Stimulated activated CD8-positive, alpha-beta memory T cell treated with anti-CD3 and anti-CD28 coated beads, Interleukin-4, amount 100 ng/mL, for 48 hours (primary cell): ENCODE measurements at regions not wholly inside any gene's neighbourhood (a gene's known extent, or its start where the extent isn't known, plus 50 kb on each side); places are given as distances from the start of the nearest gene placed in this dataset.

Source experiments
- DNase-seq: peaks from one replicate; pipeline ENCODE4 v3.0.0-alpha.2; 2020

DNA sequence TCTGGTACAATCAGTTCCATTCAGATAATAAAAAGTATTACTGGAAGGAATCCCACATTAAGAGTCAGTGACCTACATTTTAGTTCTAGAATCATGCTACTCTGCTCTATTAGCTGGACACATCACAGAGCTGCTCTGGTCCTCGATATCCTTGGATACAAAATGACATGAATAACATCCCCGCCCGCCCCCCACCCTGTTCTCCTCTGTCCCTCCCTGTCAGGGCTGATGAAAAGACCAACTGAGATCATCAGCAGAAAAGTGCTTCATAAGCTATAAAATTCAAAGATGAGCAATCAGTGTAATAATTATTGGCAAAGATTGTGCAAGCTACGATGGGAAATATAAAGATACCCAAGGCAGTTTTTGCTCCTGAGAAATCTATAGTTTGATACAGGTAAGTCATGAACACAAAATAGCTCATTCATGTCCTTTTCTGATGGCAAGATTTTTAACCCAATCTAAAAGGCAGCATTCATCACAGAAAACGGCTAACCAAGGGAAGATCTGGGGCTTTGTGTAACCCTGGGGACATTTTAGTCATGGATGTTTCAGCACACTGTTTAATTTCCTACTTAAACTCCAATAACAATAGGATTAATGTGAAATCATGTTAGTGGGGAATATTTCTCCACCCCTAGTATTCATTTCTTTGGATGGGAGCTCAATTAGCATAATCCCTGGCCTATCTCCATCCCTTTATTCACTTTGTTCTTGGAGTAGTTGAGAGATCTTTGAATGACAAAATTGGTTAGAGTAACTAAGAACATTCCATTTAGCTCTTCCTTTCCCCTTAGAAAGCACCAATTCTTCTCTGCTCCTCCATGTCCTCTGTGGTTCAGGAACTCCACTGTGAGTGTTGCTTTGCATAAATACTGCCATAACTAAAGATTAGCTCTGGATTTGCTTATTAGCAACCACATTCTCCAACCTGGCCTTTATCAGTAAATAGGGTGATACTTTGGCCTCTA is 459.4 kb upstream of the GRIA1 start:
- no peak for DNase-seq

DNA sequence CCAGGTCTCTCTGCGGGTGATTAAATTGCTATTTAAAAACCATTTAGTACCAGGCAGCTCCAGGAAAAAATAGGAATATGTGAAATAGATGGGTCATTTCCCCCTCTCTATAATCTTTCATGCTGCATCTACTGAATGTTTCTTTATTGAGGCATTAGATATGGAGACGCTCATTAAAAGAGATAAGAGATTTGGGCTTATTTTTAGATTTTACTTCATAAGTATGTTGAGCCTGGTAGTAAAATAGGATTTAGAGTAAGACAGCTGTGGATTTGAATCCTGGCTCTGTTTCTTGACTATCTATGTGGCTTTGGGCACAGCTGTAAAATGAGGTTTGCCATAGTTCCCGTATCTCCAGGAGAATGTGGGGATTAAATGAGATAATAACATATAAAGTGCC is 451.0 kb upstream of the GRIA1 start:
- DNase-seq = no peak

DNA sequence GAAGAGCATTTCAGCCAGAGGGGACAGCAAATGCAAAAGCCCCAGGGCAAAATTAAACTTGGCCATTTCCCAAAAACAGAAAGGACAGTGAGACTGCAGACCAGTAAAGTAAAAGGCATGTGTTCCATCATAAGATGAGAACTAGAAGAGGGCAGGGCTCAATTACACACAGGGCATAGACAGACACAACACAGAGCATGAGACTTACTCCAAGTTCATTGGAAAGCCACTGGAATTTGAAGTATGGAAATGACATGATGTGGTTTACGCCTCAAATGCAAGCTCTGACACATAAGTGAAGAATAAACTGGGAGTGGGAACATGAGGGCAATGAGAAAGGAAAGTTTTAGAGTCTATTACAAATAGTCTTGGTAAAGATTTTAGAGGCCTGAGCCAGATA is 446.6 kb upstream of the GRIA1 start:
- no peak for DNase-seq

DNA sequence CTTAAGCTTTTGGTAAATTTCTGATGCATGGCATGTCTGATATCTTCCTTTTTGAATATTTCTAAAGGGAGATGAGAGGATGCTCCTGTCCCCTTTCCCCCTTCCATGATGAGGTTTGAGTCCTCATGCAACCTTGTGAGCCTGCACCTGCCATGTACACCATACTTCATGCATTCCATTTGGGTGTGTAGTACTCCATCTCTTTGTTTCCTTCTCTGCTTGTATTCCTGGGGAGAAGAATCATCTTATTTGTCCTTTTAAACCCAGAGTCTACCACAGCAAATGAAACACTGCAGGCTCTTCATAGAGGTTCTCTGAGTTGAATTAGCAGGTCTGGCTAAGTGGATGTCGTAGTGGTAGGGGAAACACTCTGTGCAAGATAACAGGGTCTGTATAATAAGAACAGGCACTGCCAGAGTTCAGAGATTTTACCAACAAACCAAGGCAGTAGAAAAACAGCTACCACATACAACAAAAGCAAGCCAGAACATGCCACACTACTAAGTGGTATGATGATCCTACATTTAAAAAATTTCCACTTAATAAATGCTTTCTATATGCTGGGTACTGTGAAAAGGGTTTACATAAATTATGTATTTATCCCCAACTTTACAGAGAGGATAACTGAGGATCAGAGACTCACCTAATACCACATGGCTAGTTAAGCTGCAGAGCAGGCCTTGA is 439.8 kb upstream of the GRIA1 start:
- DNase-seq = no peak

DNA sequence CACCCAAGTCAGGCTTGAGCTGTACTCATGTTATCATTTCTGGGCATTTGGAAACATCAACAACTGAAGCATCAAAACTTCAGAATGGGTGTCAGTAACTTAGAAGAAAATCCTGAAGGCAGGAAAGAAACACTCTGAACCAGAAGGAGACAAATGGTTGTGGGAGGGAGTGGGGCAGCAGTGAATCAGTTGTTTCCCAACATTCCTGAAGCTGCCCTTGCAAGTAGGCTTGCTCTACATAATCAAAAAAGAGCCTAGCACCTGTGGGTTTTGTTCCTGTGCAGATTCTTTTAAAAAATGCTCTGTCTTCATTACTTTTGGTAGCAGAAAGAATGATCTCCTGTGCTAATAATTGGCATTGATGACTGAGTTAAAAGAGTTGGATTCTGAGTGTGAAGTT is 424.2 kb upstream of the GRIA1 start:
- no peak for DNase-seq

DNA sequence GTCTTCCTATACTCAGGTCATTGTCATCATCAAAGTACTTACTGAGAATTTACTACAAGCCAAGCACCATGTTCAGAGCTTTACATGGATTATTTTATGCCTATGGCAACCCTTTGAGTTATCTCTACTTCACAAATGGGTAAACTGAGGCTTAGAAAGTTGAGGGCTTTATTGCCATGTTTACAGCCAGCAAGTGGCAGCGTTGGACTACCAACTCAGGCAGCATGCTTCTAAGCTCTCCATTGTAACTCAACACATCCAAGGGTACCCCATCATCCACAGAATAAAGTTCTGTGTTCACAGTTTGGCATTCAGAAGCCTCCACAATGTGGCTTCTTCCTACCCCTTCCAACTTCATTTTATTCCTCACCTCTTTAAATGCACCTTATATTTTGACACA is 422.6 kb upstream of the GRIA1 start:
- DNase-seq = no peak

DNA sequence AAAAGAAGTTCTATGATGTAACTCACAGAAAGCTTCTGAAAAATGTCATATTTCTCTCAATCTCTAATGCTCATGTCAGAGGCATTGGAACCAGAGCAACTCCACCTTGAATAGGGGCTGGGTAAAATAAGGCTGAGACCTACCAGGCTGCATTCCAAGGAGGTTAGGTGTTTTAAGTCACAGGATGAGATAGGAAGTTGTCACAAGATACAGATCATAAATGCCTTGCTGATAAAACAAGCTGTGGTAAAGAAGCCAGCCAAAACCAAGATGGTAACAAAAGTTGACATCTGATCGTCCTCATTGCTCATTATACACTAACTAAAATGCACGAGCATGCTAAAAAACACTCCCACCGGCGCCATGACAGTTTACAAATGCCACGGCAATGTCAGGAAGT is 411.1 kb upstream of the GRIA1 start:
- no peak for DNase-seq

DNA sequence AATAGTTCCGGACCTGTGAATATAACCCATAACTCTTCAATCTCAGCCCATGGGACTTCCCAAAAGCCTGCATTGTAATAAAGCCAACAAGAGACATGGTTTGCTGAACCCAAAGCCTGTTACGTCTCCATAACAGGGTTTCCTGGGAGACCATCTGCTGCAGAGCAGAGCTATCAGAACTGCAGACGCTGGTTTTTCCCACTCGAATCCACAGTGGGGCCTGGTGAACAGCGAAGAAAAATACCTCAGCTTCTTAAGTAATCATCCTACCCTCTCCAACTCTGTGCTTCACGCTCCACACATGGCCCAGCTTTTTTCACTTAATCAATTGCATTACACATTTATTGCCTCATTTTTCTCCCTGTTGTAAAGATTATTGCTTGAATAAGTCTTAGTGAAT is 409.5 kb upstream of the GRIA1 start:
- DNase-seq = no peak

DNA sequence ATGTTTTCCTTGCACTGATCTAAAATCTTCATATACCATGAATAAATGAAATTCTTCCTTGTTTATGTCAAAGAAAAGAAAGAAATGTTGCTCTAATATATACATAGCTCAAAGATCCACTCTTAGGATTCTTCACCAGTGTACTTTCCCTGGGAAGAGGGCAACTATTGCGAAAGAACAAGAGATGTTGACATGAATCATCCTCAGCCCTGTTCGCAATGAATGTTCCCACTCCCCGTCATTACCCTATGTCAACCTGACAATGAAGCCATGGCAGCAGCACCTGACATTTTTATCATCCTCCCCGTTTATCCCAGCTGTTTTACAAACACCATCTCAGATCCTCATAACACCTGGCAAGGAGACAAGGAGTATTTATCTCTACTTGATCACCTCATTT is 409.1 kb upstream of the GRIA1 start:
- DNase-seq = no peak

DNA sequence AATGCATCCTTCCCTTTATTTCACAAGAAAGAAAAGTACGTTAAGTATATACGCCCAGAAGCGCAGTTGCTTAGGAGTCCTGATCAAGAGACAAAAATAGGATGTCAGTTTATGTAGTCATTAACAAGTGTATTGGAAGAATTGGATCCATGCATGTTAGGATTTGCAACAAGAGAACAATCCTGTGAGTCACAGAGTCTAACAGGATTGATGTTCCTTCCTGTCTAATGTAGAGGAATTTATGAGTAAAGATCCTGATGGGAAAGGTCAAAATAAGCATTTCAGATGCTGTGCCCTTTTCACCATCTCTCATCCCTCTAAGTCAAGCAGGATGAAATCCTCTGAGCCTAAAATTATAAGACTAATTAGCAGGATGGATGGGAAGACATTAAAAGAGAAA is 406.0 kb upstream of the GRIA1 start:
- DNase-seq = no peak

DNA sequence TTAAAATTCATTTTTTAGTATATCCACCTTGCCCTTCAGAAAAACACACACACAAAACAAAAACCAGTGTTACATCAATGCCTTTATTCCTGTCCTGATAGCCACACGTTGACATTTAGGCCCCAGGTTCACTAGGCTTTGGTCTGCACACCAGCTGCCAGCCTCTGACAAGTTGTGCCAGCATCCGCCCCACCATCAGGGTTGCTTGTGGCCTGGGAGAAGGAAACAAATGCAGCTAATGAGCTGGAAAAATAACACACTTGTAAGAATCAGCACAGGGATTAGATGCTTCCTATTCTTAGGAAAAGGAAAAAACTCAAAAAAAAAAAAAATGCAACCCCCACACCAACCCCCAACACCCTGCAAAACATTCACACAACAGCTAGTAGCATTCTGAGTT is 404.0 kb upstream of the GRIA1 start:
- DNase-seq = no peak

DNA sequence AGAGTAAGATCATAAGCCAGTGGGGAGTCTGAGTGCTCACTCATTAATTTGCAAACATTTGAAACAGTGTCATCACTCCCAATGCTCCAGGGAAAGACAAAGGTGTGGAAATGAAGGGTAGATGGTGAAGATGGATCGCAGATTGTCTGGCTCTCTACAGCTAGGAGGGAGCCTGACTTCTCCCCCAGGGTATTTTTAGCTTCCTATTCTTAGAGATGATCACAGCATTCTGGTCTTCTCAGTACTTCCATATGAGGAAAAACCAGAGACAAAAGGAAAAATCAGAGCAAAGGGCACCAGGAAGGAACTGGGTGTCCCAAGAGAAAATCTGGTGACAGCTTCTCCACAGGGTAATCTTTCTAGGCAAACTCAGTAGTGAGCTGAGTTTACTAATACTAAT is 401.9 kb upstream of the GRIA1 start:
- DNase-seq = no peak

DNA sequence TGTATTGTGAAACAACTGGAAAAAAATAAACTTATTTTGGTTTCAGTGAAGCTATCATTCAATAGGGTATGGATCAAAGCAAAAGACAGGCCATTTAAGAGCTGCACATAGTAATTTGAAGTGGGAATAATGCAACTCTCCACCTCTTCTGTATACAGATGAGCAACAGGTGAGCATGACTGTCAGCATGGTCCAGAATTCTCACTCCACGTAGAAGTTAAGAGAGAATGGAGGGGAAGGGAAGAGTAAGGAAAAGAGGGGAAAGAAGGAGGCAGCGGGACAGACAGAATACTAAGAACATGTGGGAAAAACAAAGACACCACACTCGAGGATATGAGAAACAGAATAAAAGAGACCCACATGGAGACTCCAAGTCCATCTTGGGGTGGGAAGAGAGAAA is 396.1 kb upstream of the GRIA1 start:
- no peak for DNase-seq

DNA sequence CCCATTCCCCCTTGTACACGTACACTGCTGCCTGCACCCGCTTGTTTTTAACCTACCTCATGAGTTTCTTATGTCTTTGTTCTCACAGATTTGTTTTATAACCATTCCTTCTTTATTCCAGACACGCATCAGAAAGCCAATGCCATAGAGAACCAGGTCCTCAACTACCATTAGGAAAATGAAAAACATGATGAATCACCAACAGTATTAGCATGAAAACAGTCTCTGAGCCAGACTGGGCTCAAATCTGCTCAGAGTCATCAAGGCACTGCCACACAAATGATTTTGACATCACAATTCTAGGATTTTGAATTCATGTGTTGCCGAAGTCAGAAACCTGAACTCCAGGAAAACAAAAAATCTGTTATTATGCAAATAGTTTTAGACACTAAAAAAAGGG is 394.1 kb upstream of the GRIA1 start:
- no peak for DNase-seq

DNA sequence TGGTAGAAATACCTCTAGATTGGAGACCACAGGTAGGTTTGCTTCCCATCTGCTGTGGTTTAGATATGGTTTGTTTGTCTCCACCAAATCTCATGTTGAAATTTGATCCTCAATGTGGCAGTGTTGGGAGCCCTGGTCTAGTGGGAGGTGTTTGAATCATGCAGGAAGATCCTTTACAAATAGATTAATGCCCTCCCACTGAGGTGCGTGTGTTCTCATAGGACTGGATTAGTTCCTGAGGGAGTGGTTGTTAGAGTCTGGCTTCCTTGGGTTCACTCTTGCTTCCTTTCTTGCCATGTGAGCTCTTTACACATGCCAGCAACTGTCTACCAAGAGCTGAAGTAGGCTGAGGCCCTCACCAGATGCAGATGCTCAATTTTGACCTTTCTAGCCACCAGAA is 391.1 kb upstream of the GRIA1 start:
- DNase-seq = no peak

DNA sequence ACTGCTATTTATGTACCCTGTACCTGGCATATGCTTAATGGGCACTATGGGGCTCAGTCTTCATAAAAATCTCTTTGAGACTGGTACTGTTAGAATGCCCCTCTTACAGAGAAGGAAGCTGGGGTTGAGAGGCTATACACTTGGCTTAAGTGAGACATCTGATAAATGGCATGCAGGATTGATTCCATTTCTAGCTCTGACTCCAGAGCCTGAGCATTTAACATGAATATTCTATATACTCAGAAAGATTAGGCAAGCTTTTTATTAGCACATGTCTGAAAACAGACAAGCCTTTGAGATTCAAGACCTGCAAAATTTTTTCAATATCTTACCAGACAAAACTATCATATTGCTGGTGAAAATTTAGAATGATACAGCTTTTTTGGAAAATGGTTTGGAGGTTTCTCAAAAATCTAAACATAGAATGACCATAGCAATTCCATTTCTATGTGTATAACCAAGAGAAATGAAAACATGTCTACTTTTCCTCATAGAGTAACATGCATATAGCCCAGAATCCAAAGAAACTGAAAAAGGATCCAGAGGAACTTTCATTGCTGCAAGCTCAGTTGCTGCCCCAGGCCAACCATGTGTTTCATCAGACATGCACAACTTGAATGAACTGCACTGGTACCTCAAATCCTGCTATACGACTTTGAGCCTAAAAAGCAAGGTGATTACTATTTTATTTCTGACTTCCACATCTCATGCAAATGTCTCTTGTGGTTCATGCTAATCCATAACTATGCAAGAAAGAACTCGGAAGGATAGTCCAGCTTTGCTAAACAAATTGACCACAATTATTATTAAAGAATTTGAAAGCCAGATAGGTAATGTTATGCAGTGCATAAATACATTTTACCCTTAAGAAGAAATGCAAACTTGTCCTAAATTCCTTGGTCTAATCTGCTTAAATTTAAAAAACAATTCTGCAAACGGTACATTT is 389.0 kb upstream of the GRIA1 start:
- no peak for DNase-seq

DNA sequence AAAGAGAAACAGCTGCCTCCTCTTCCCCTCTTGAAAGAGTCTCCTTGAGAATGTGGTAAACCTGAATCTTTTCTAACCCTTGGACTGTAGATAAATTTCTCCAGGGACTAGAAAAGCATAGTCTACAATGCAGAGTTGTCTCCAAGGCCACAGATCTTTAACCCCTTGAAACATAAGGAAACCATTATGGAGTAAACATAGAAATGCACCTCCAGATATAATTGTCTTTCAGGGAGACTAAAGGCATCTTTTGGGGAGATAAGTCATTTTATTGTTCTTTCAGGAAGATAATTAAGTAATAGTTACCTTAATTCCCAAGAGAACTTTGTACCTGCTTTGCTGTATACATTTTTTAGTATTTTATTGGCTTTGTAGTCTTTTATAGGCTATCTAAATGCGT is 373.6 kb upstream of the GRIA1 start:
- DNase-seq = no peak

DNA sequence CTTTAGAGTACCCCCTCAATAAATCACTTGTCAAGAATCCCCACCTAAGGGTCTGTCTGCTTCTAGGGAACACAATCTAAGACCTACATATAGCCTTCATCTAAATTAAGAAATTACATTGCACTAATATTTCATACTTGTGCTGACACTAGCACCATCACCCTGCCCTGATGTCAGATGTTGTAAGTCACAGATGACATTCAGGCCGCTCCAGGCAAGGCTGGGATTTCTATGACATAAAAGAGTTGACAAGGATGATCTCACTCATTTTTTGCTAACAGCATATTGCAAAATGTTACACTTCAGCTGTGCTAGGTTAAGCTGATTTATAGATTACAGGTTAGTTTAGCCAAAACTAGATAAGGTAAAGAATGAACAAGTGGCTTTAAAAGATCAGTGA is 372.5 kb upstream of the GRIA1 start:
- DNase-seq = no peak

DNA sequence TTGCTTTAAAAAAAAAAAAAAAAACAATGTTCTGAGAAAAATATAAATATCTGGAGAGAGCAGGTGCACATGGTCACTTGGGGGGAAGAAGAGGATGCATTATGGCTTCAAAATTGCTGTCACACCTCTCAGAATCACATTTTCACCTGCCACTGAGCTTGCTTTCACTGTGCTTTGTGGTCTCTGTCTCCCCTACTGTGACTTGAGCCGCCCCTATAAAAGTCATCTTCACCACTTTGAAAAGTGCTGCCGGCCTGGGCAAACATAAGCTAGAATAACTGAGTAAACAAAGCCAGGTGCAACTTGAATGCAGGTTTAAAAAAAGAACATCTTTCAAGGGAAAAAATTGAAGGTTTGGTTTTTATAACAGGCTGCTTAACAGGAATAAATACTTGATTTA is 368.1 kb upstream of the GRIA1 start:
- DNase-seq = no peak

DNA sequence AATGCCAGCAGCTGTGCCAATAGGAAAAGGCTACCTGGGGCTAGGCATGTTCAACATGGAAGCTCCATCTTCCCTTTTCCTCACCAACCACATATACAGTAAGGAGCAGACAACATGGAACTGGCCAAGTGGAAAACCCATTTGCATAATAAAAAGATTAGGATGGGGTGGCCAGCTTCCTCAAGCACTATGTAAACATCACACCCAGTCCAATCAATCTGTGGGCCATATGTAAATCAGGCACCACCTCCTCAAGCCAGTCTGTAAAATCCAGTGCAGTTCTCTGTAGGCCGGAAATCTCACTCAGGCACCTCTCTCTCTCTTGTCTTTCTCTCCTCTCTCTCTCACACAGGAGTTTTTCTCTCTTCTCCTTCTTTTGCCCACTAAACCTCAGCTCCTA is 360.2 kb upstream of the GRIA1 start:
- DNase-seq = no peak

DNA sequence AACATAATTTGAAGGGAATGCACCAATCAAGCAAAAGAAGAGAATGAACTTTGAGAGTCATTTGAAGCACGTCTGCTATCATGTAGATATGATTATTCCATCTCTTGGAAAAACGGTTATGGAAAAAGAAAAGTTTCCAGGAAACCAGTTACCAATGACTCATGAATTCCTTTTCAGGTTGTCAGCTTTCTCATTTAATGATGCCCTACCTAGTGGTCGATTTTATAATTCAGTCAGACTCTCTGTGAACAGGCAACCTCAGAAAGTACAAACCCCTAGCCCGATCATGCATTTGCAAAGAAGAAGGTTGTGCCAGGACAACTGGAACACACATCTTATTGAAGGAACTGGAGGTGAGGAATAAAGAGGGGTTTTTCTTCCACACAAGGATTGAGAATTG is 355.1 kb upstream of the GRIA1 start:
- no peak for DNase-seq

DNA sequence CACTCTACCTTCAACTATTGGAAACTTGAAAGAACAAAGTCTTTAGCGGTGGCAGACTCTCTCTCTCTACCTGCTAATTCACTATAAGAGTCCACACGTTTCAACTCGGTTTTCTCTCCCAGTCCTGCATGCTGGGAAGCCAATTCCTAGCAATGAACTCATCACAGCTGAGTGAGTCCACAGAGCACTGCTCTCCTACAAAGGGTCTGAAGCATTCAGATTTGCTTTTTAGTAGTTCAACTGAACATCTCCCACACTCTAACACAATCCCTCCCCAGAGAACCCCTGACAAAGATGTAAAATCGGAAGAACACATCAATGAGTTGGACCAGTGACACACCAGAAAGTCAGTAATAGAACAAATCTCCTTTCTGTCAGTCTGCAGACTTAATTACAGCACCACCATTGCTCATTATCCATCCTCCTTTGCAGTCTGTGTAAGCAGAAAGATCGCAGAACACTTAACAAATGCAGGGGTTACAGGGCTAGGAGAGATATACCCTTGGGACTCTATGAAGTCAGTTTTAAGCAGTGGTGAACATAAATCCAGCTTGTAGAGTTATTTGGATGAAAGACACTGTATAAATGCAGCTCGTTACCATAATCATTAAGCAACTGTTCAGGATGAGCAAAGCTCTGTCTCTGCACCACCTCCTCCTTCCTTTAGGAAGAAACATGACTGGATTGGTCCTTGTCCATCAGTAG is 353.4 kb upstream of the GRIA1 start:
- DNase-seq = no peak
